ENCODE measurements at regions not wholly inside any gene's neighbourhood (a gene's known extent, or its start where the extent isn't known, plus 50 kb on each side); places are given as distances from the start of the nearest gene placed in this dataset.

DNA sequence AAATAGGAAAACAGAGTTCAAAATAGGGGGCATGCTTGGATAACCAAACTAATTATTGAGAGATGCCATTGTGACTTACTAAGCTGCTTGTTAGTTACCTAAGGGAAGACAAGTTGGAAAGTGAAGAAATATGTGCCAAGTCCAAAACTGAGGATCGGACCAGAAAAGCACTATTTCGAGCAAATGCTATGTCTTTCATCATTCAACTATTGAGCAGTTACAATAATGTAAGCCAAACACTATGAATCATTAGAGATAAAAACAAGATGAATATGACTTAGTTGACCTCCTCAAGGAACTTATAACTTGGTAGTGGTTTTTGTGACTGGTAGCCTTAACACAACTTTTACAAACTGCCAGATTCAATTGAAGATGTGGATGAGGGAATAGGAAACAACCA, 240.6 kb upstream of the MPDZ start:
- H3K4me1 ChIP-seq: no peaks in the 10 kb centered on the region
- ChIA-PET POLR2A (no interaction called here), CTCF (no interaction called here)
- no peaks in the 10 kb centered on the region for H3K9me3 ChIP-seq
- WGBS (ENCODE audit: missing lambda C conversion rate): 18% methylated on average over 2 of the region's 2 CpGs
- H3K27ac ChIP-seq: no peak overlapping the region
- no peak for FAIRE-seq
- ATAC-seq: no peak
- TF ChIP-seq HOXB13 (CRISPR knock-in tag; IDR thresholded peaks at IDR 0.05; ENCODE audit: low read depth) (no peak), RAD21 (conservative IDR thresholded peaks at IDR 0.05 in 1 of 2, IDR thresholded peaks at IDR 0.05 in 1 of 2) (no peak), NR3C1 (IDR thresholded peaks at IDR 0.05) (no peak), CHD2 (IDR thresholded peaks at IDR 0.05; ENCODE audit: low read length, partially characterized antibody) (no peak), NPAS2 (CRISPR knock-in tag; IDR thresholded peaks at IDR 0.05; ENCODE audit: borderline replicate concordance) (no peak), RARB (CRISPR knock-in tag; IDR thresholded peaks at IDR 0.05) (no peak), RCOR1 (IDR thresholded peaks at IDR 0.05; ENCODE audit: low read depth, low read length) (no peak), FOSB (CRISPR knock-in tag; IDR thresholded peaks at IDR 0.05) (no peak)
- no peak overlapping the region for H3K4me3 ChIP-seq
- no peak overlapping the region for H3K4me2 ChIP-seq
- DNase-seq (ENCODE audit: low read depth in 1 of 2, low spot score in 1 of 2): no peak

DNA sequence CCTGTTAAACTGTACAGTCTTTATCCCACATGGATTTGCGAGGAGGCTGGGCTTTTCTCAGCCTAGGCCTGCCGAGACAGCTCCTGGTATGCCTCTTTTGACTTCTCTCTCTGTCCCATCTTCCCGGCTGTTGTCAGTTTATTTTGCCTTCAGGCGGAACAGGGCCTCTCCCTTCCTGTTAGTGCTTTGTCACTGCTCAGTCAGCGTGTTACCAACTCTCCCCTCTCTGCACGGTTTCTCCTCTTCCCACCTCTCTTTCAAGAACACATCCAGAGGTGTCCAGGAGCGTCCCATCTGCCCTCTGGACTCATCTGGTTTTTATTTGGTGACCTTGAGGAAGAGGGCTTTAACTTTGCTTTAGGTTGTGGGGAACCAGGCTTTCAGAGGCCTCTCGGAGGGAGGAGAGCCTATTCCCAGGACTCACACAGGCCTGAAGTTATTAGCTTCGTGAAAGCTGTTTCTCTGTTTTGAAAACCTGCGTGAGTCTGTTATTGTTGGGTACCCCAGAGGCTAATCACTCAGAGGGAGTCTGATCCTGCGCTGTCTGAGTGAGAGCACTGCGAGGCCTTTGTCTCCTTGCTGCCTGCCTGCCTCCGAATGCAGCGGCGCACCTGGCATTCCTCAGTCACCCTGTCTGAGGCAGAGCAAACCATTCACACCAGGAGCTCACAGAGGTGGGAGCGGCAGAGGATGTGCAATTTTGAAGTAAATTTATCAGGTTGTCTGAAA, 234.4 kb upstream of the MPDZ start:
- no peak overlapping the region for H3K4me2 ChIP-seq
- no peak for ATAC-seq
- no peak for FAIRE-seq
- H3K4me1 ChIP-seq: no peaks in the 10 kb centered on the region
- no peak overlapping the region for H3K27ac ChIP-seq
- CTCF ChIA-PET: no interaction called here
- H3K9me3 ChIP-seq: no peaks in the 10 kb centered on the region
- H3K4me3 ChIP-seq: no peak overlapping the region
- POLR2A ChIA-PET: no interaction called here
- 65% methylated on average over 16 of the region's 16 CpGs for WGBS (ENCODE audit: missing lambda C conversion rate)
- no peak for TF ChIP-seq BHLHE40 (IDR thresholded peaks at IDR 0.05; ENCODE audit: low read depth, low read length)
- TF ChIP-seq MYC (IDR thresholded peaks at IDR 0.05; ENCODE audit: borderline replicate concordance, low read length): no peak
- no peak for TF ChIP-seq JUNB (IDR thresholded peaks at IDR 0.05)
- no peak for TF ChIP-seq CEBPB (IDR thresholded peaks at IDR 0.05)
- TF ChIP-seq, protein P1, sequence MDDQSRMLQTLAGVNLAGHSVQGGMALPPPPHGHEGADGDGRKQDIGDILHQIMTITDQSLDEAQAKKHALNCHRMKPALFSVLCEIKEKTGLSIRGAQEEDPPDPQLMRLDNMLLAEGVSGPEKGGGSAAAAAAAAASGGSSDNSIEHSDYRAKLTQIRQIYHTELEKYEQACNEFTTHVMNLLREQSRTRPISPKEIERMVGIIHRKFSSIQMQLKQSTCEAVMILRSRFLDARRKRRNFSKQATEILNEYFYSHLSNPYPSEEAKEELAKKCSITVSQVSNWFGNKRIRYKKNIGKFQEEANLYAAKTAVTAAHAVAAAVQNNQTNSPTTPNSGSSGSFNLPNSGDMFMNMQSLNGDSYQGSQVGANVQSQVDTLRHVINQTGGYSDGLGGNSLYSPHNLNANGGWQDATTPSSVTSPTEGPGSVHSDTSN (IDR thresholded peaks at IDR 0.05): no peak
- no peak for DNase-seq (ENCODE audit: low read depth in 1 of 2, low spot score in 1 of 2)

DNA sequence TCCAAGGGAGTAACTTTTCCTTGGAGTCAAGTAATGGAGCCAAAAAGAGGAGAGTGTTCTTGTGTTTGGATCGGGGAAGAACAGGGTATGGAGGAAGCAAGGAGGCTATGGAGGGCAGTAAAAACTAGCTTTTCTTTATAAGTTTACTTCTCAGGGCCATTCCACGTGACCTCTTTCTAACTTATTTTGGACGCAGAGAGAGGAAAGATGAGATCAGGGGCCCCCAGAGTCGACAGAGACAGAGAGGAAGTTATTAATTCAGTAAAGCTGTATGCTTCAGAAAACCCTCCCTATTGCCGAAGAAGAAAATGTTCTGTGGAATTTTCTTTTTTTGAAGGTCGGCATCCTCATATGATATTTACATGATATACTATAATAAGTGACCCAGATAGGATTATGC, 233.8 kb upstream of the MPDZ start:
- Histone ChIP-seq H3K27ac (no peak overlapping the region), H3K4me2 (no peak overlapping the region), H3K4me3 (no peak overlapping the region), H3K4me1 (no peaks in the 10 kb centered on the region), H3K9me3 (no peaks in the 10 kb centered on the region)
- DNase-seq (ENCODE audit: low read depth in 1 of 2, low spot score in 1 of 2) (no peak), ATAC-seq (no peak), FAIRE-seq (no peak)
- POLR2A ChIA-PET: no interaction called here
- no peak for TF ChIP-seq ZNF302 (CRISPR knock-in tag; IDR thresholded peaks at IDR 0.05)
- TF ChIP-seq RNF2 (IDR thresholded peaks at IDR 0.05; ENCODE audit: borderline replicate concordance, low read depth): no peak
- no peak for TF ChIP-seq KDM1A (IDR thresholded peaks at IDR 0.05; ENCODE audit: low read depth)
- no peak for TF ChIP-seq JUNB (IDR thresholded peaks at IDR 0.05)
- TF ChIP-seq KDM5A (IDR thresholded peaks at IDR 0.05): no peak
- no peak for TF ChIP-seq HOXB13 (CRISPR knock-in tag; IDR thresholded peaks at IDR 0.05; ENCODE audit: low read depth)
- TF ChIP-seq, protein P2, sequence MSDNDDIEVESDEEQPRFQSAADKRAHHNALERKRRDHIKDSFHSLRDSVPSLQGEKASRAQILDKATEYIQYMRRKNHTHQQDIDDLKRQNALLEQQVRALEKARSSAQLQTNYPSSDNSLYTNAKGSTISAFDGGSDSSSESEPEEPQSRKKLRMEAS (IDR thresholded peaks at IDR 0.05): no peak
- no peak for TF ChIP-seq HDAC2 (IDR thresholded peaks at IDR 0.05)
- TF ChIP-seq FOXS1 (CRISPR knock-in tag; IDR thresholded peaks at IDR 0.05): no peak
- TF ChIP-seq EHF (CRISPR knock-in tag; IDR thresholded peaks at IDR 0.05): no peak
- CTCF ChIA-PET: no interaction called here
- 57% methylated on average over 6 of the region's 6 CpGs for WGBS (ENCODE audit: missing lambda C conversion rate)

DNA sequence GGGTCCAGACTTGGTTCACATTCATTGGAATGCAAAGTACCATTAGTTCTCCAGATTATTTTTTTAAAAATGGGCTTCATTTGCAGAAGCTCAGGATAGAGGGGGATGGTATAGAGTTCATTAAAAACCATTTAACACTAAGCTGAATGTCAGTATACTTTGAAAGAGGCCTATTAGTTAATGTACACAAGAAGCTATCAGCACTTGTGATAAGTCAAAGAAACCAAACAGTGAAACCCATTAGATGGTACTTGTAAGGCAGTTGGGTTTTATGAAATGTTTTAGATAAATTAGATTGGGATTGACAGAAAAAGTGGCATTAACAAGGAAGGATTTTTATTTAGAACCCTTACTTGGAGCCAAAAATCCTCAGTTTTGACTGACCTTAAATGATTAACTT, 229.2 kb upstream of the MPDZ start:
- ChIA-PET CTCF (no interaction called here), POLR2A (no interaction called here)
- TF ChIP-seq JUNB (IDR thresholded peaks at IDR 0.05): no peak
- TF ChIP-seq, protein P1 (IDR thresholded peaks at IDR 0.05): no peak

More for the DNA sequence above, 229.2 kb upstream of the MPDZ start:
- no peak overlapping the region for H3K27ac ChIP-seq
- DNase-seq (ENCODE audit: low read depth in 1 of 2, low spot score in 1 of 2): no peak
- no peak overlapping the region for H3K4me2 ChIP-seq
- no peaks in the 10 kb centered on the region for H3K9me3 ChIP-seq
- H3K4me1 ChIP-seq: no peaks in the 10 kb centered on the region
- ATAC-seq: no peak
- no peak for FAIRE-seq
- H3K4me3 ChIP-seq: no peak overlapping the region

Measured in A549 (cell line).